HEK293 (cell line): ENCODE measurements at regions not wholly inside any gene's neighbourhood (a gene's known extent, or its start where the extent isn't known, plus 50 kb on each side); places are given as distances from the start of the nearest gene placed in this dataset.

Source experiments
- GLIS1 ChIP-seq: fragments of 450-650 bp; formaldehyde crosslinking; IDR thresholded peaks from 2 replicates; pipeline ENCODE4 v1.5.1; 2016; ENCODE audit warnings: missing biosample characterization, missing genetic modification characterization
- KLF1 ChIP-seq: fragments of 450-650 bp; formaldehyde crosslinking; IDR thresholded peaks from 2 replicates; pipeline ENCODE4 v1.5.1; 2016; ENCODE audit warnings: missing biosample characterization, missing genetic modification characterization
- ZNF132 ChIP-seq: fragments of 450-650 bp; formaldehyde crosslinking; IDR thresholded peaks from 2 replicates; pipeline ENCODE4 v1.5.1; 2017; ENCODE audit warnings: missing biosample characterization, missing genetic modification characterization, borderline replicate concordance
- ZNF433 ChIP-seq: fragments of 450-650 bp; formaldehyde crosslinking; IDR thresholded peaks from 2 replicates; pipeline ENCODE4 v1.5.1; 2016; ENCODE audit warnings: missing biosample characterization, missing genetic modification characterization, low read depth

- TF ChIP-seq ZNF433 (tag by site-specific recombination) (no peak), GLIS1 (no peak), KLF1 (no peak), ZNF132 (tag by site-specific recombination) (no peak)
These were observed 60.1 kb upstream of the NUDT7 start for GRCh38 chr16:77662246-77662645.
